Skeletal muscle satellite cell (primary cell): ENCODE measurements at regions not wholly inside any gene's neighbourhood (a gene's known extent, or its start where the extent isn't known, plus 50 kb on each side); places are given as distances from the start of the nearest gene placed in this dataset.

Experiments
- H3K27me3 ChIP-seq: 2 replicates; pipeline ENCODE4 v1.7.0; 2013; ENCODE audit warnings: low read length; ENCODE audit not compliant: control insufficient read depth, insufficient read depth
- H3K36me3 ChIP-seq: 2 replicates; pipeline ENCODE4 v1.7.0; 2013; ENCODE audit warnings: mild to moderate bottlenecking, control low read depth, low read length; ENCODE audit not compliant: insufficient read depth
- H3K4me1 ChIP-seq: 2 replicates; pipeline ENCODE4 v1.7.0; 2013; ENCODE audit warnings: low read length; ENCODE audit not compliant: control insufficient read depth, insufficient read depth
- H3K4me2 ChIP-seq: 2 replicates; pipeline ENCODE4 v1.7.0; 2013; ENCODE audit warnings: mild to moderate bottlenecking, low read length
- H3K4me3 ChIP-seq: 2 replicates; pipeline ENCODE4 v1.7.0; 2013; ENCODE audit warnings: low read length
- H3K9ac ChIP-seq: 2 replicates; pipeline ENCODE4 v1.7.0; 2013; ENCODE audit warnings: mild to moderate bottlenecking, low read depth, low read length, moderate library complexity
- H3K9me3 ChIP-seq: replicated peaks from 2 replicates; pipeline ENCODE4 v1.7.0; 2013; ENCODE audit warnings: mild to moderate bottlenecking, control low read depth, low read length

DNA sequence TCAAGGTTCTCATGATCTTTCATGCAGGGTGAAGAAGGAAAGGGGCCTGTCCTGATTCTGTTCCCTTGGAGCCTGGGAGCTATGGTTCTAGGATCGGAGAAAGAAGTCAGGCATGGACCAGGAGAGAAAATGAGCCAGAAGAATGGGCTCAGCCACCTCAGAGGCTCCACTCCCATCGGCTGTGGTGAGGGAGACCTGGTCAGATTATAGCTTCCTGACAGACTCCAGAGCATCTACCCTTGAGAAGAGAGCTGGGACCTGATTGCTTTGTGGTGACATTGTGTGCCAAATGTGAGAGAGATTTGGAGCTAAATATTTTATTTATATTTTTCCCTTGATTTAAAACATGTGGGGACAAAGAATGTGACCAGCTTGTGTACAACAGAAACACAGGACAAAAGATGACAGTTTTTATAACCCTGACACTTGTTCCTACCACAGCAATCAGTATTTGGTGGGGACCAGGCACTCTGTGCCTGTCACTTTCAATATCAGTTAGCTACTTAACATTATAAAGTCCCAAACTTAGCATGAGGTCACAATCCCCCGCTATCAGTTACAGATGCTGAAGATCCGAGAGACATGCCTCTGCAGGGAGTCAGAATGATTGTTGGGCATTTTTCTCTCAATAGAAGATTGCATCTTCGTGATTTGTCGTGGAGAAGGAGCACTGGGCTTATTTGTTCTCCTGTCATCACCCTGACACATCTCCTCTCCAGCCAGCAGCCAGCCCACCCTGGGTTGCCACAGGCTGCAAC, 228.3 kb upstream of the ADAMTS16 start:
- no peaks in the 10 kb centered on the region for H3K9me3 ChIP-seq
- H3K4me3 ChIP-seq = no peak overlapping the region

DNA sequence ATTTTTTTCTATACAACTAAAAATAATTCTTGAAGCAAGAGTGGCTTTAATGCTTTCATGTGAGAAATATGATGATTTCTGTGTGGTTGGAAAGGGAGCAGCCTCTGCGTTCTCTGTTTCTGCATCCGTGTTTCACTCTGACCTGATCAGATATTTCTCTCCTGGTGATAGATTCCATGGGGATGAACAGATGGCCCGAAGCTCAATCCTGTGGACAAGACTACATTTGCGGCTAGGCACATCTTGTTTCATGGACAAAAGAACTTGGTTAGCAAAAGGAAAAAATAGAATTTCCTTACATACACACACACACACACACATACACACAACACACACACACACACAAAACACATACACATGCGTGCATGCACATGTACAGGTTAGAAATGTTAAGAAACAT, 218.2 kb upstream of the ADAMTS16 start:
- Histone ChIP-seq H3K27me3 (no peaks in the 10 kb centered on the region), H3K4me1 (no peaks in the 10 kb centered on the region), H3K9ac (no peak overlapping the region), H3K4me3 (no peak overlapping the region), H3K9me3 (no peaks in the 10 kb centered on the region), H3K4me2 (no peak overlapping the region), H3K36me3 (no peaks in the 10 kb centered on the region)

More for the DNA sequence above, 228.3 kb upstream of the ADAMTS16 start:
- no peaks in the 10 kb centered on the region for H3K27me3 ChIP-seq
- H3K4me2 ChIP-seq = no peak overlapping the region
- no peak overlapping the region for H3K9ac ChIP-seq
- no peaks in the 10 kb centered on the region for H3K4me1 ChIP-seq
- no peaks in the 10 kb centered on the region for H3K36me3 ChIP-seq

GRCh38 chr5:4924577-4924976, 215.6 kb upstream of the ADAMTS16 start:
- H3K9me3 ChIP-seq = no peaks in the 10 kb centered on the region
- H3K36me3 ChIP-seq = no peaks in the 10 kb centered on the region
- no peaks in the 10 kb centered on the region for H3K4me1 ChIP-seq
- H3K4me3 ChIP-seq = no peak overlapping the region
- H3K27me3 ChIP-seq = no peaks in the 10 kb centered on the region
- no peak overlapping the region for H3K9ac ChIP-seq
- H3K4me2 ChIP-seq = no peak overlapping the region

GRCh38 chr5:4927097-4927496, 213.0 kb upstream of the ADAMTS16 start:
- H3K4me1 ChIP-seq = no peaks in the 10 kb centered on the region
- no peaks in the 10 kb centered on the region for H3K9me3 ChIP-seq
- no peak overlapping the region for H3K4me3 ChIP-seq
- no peak overlapping the region for H3K4me2 ChIP-seq
- H3K27me3 ChIP-seq = no peaks in the 10 kb centered on the region
- H3K36me3 ChIP-seq = no peaks in the 10 kb centered on the region
- H3K9ac ChIP-seq = no peak overlapping the region

GRCh38 chr5:4928409-4928808, 211.7 kb upstream of the ADAMTS16 start:
- H3K36me3 ChIP-seq = no peaks in the 10 kb centered on the region
- H3K27me3 ChIP-seq = no peaks in the 10 kb centered on the region
- no peak overlapping the region for H3K9ac ChIP-seq
- no peak overlapping the region for H3K4me3 ChIP-seq
- no peaks in the 10 kb centered on the region for H3K4me1 ChIP-seq
- H3K4me2 ChIP-seq = no peak overlapping the region
- no peaks in the 10 kb centered on the region for H3K9me3 ChIP-seq

DNA sequence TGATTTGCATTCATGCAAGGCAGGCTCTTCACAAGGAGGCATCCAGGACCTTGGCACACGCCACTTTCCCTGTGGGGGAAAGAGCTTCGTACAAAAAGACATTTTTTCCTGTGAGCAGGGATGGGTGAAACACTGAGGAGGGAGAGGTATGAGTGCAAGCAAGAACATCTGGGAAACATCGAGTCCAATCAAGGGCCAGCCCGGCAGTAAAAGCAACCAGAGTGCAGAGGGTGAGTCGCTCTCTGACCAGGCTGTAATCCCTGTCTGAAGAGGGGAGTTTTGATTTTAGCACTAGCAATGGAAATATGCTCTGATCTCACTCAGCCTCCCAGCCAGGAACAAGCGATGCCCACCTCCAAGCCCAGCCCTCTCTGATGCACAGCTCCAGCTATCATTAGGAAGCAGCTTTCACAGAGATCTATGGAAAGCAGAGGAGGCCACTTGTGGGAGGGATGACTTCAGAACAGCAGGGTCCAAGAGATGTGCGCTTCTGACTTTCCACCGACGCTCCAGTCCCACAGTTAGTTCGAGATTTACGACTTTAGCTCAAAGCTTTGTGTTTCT, 211.0 kb upstream of the ADAMTS16 start:
- no peak overlapping the region for H3K4me3 ChIP-seq
- H3K9me3 ChIP-seq = no peaks in the 10 kb centered on the region
- H3K9ac ChIP-seq = no peak overlapping the region
- no peaks in the 10 kb centered on the region for H3K4me1 ChIP-seq
- H3K36me3 ChIP-seq = no peaks in the 10 kb centered on the region
- no peak overlapping the region for H3K4me2 ChIP-seq
- no peaks in the 10 kb centered on the region for H3K27me3 ChIP-seq

DNA sequence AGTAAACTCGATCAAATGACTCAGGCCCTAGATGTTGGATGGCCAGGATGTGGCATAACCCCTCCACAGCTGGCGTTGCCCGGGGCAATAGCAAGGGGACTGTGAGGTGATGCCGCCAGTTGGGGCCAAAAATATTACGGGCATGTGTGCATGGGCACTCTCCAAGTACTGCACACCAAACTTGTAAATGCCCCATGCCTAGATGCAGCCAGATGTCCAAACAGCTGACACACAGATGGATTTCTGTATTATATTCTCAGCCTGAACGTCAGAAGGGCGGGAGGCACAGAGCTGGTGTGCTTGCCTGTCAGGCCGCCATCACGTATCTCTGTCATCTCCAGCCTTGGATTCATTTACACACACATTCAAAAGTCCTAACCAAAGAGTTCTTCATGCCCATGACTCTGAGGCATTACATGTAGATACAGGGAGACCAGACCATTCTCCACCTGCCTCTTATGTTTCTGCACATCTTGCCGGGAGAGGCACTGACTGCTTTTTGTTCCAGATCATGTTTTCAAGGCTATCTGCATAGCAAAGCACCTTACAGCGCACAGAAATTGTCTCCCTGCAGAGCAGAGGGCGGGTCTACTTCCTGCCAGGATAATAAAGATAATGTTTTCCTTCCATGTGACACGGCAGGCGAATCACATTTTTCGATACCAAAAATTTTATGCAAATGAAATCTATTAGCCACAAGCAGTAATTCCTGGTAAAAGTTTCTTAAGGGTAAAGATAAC, 200.9 kb upstream of the ADAMTS16 start:
- no peak overlapping the region for H3K4me2 ChIP-seq
- no peaks in the 10 kb centered on the region for H3K36me3 ChIP-seq
- no peaks in the 10 kb centered on the region for H3K4me1 ChIP-seq
- peaks cover 6% of the 10 kb centered on the region for H3K27me3 ChIP-seq
- H3K4me3 ChIP-seq = no peak overlapping the region
- no peak overlapping the region for H3K9ac ChIP-seq
- no peaks in the 10 kb centered on the region for H3K9me3 ChIP-seq

- H3K4me1 ChIP-seq = no peaks in the 10 kb centered on the region
- peaks cover 6% of the 10 kb centered on the region for H3K27me3 ChIP-seq
- no peak overlapping the region for H3K9ac ChIP-seq
- no peaks in the 10 kb centered on the region for H3K9me3 ChIP-seq
- no peak overlapping the region for H3K4me2 ChIP-seq
- H3K36me3 ChIP-seq = no peaks in the 10 kb centered on the region
- no peak overlapping the region for H3K4me3 ChIP-seq
These were observed 199.0 kb upstream of the ADAMTS16 start for GRCh38 chr5:4941161-4941560.

DNA sequence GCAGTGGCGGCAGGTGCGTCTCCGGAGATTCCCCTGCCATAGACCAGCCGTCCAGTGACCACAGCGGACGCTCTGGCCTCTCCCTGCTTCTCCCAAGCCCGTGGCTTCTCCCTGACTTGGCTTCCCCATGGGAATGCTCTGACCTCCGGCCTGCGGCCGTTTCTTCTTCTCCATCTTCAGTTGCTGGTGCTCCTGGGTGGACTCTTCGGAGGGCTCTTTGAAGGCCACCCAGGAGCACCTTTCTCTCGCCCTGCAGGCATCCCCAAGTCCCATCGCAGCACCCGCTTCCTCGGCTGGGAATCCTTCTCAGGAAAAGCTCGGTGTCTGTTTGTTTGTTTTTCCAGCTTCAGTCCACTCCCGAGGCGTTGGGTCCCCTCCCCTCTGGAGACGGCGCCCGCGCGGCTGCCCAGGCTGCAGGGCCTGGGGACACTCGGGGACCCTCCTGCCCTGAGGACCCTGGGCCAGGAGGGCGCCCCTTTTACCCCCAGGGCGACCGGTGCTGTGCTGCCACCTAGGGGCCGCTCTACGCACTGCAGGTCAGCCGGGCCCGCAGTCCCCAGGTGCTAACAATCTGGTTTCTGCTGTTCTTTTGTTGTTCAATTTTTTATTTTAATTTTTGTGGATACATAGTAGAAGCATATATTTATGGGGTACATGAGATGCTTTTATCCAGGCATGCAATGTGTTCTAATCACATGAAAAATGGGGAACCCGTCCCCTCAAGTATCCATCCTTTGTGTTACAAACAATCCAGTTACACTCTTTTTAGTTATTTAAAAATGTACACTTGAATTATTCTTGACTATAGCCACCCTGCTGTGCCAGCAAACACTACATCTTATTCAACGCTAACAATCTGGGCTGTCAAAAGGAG, 197.9 kb upstream of the ADAMTS16 start:
- Histone ChIP-seq H3K27me3 (peaks cover 6% of the 10 kb centered on the region), H3K36me3 (no peaks in the 10 kb centered on the region), H3K4me2 (no peak overlapping the region), H3K9me3 (no peaks in the 10 kb centered on the region), H3K4me3 (no peak overlapping the region), H3K4me1 (no peaks in the 10 kb centered on the region), H3K9ac (no peak overlapping the region)

- Histone ChIP-seq H3K36me3 (no peaks in the 10 kb centered on the region), H3K9me3 (no peaks in the 10 kb centered on the region), H3K9ac (no peak overlapping the region), H3K4me2 (no peak overlapping the region), H3K27me3 (peaks cover 6% of the 10 kb centered on the region), H3K4me3 (no peak overlapping the region), H3K4me1 (no peaks in the 10 kb centered on the region)
These were observed 197.3 kb upstream of the ADAMTS16 start for GRCh38 chr5:4942831-4943178.

DNA sequence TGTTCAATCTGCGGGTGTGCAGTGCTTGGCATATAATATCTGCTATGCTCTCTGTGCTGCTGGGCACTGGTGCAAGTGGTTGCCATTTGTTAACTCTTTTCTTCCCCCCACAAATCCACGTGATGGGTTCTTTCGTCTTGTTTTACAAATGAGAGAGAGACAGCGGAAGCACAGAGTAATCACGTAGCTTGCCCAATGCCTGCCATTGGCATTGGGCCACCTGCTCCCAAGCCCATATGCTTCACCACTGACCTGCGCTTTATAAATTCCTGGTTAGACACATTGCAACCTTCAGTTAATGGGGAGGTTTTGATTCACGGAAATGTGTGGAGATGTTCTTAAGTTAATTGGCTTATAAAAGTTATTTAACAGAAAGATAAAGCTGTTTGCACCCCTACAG, 194.8 kb upstream of the ADAMTS16 start:
- Histone ChIP-seq H3K9ac (no peak overlapping the region), H3K9me3 (no peaks in the 10 kb centered on the region), H3K27me3 (no peaks in the 10 kb centered on the region), H3K4me3 (no peak overlapping the region), H3K4me2 (no peak overlapping the region), H3K4me1 (no peaks in the 10 kb centered on the region), H3K36me3 (no peaks in the 10 kb centered on the region)
